HG03342 (cell line): ENCODE measurements at regions not wholly inside any gene's neighbourhood (a gene's known extent, or its start where the extent isn't known, plus 50 kb on each side); places are given as distances from the start of the nearest gene placed in this dataset.
"Not testable (repeated sequence)": the region's sequence is repeated elsewhere in the genome, so short reads cannot be mapped to it uniquely, and the experiment has no call there.

ENCODE experiments used
- ATAC-seq: cut with Tn5 transposase; IDR thresholded peaks from one replicate; pipeline ENCODE4 v1.9.1; 2021; ENCODE audit warnings: mild to moderate bottlenecking, moderate library complexity; ENCODE audit not compliant: unreplicated experiment

- ATAC-seq, result not testable (repeated sequence)
Observed at GRCh38 chrX:222800-223513, 58.2 kb upstream of the PLCXD1 start.

GRCh38 chrX:223514-223854 lies 57.7 kb upstream of the PLCXD1 start:
- ATAC-seq, result not testable (repeated sequence)

GRCh38 chrX:226474-227164 lies 54.6 kb upstream of the PLCXD1 start:
- ATAC-seq, result peak; percentile 64

GRCh38 chrX:227396-227795 lies 53.8 kb upstream of the PLCXD1 start:
- ATAC-seq, result not testable (repeated sequence)
